ENCODE measurements at regions not wholly inside any gene's neighbourhood (a gene's known extent, or its start where the extent isn't known, plus 50 kb on each side); places are given as distances from the start of the nearest gene placed in this dataset.
A peak's percentile ranks its signal among the peaks of the same experiment; 100 is the strongest.
"Not testable (repeated sequence)": the region's sequence is repeated elsewhere in the genome, so short reads cannot be mapped to it uniquely, and the experiment has no call there.

DNA sequence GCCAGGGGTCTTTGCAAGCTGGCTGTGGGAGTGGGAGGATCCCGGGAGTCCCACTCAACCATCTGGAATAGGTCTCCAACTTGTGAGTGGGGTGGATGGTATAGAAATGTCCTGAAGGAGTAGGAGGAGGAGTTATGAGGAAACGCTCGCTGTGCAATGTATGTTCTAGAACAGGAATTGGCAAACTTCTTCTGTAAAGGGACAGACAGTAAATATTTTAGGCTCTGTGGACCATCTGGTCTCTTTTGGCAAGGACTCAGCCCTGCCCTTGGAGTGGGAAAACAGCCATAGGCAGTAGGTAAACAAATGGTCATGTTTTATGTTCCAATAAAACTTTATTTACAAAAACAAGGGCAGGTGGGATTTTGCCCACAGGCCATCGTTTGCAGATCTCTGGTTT, 149.2 kb downstream of the NPIPB5 start:
- peak; percentile 35 for DNase-seq

DNA sequence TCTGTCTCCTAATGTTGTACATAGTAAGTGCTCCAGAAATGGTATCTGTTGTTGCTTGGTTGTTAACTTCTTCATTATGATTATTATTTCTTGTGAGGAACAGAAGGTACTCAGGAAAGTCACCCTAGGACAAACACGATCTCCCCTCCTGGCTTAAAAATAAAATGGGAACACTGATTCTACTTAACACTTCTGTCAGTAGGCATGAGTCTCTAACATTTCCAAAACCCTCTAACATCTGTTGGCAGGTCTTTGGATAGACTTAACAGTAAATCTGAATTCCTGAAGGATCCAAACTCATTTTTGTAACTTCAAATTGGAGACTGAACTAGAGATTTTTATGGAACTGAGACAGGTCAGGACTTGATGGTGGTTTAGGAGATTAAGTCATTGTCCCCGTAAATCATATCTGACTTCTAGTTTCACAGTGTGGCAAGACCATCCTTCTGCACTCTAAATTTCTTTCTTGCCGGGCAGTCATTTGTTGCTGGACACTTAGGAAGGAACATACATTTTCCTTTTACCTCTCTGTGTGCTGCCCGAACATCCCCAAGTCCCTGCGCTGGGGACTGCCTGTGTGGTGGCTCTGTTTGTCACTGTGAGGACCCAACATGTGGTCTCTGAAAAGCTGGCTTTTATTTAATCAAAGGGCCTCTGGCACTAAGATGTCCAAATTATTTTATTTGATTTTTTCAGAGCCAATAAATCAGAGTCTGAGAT, 149.9 kb downstream of the NPIPB5 start:
- DNase-seq = no peak

DNA sequence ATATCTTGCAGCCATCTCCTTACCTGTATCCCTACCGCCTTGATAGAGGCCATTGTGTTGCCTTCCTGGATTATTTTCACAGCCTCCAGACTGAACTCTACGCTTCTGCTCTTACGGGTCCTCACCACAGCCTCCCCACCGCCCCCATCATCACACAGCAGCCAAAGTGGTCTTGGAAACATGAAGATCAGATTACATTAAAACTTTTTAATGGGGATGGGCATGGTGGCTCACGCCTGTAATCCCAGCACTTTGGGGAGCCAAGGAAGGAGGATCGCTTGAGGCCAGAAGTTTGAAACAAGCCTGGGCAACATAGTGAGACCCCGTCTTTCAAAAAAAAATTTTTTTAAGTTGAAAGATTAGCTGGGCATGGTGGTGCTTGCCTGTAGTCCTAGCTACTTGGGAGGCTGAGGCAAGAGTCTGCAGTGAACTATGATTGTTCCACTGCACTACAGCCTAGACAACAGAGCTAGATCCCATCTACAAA, 150.5 kb downstream of the NPIPB5 start:
- DNase-seq = no peak

DNA sequence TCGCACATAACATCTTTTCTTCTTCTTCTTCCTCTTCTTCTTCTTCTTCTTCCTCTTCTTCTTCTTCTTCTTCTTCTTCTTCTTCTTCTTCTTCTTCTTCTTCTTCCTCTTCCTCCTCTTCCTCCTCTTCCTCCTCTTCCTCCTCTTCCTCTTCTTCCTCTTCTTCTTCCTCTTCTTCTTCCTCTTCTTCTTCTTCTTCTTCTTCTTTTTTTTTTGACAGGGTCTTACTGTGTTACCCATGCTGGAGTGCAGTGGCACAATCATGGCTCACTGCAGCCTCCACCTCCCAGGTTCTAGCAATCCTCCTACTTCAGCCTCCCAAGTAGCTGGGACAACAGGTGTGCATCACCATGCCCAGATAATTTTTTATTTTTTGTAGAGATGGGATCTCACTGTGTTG, 151.0 kb upstream of the HS3ST2 start:
- not testable (repeated sequence) for DNase-seq

GRCh38 chr16:22663389-22664064, 150.4 kb upstream of the HS3ST2 start:
- no peak for DNase-seq

DNA sequence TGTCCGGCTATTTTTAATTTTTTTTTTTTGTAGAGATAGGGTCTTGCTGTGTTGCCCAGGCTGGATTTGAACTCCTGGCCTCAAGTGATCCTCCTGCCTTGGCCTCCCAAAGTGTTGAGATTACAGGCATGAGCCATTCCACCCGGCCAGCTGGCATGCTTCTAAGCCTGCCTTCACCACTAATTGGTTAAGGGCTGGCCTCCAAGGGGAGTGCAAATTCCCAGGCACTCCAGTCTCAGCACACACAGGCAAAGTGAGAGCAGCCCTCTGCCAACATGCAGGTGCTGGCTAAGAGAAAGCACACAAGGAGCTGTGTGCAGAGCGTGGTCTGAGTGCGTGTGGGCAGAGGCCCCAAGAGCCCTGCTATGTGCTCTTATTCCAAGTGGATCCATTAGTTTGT, 149.8 kb upstream of the HS3ST2 start:
- DNase-seq = no peak

- no peak for DNase-seq
Observed at GRCh38 chr16:22664561-22664997, 149.4 kb upstream of the HS3ST2 start.

DNA sequence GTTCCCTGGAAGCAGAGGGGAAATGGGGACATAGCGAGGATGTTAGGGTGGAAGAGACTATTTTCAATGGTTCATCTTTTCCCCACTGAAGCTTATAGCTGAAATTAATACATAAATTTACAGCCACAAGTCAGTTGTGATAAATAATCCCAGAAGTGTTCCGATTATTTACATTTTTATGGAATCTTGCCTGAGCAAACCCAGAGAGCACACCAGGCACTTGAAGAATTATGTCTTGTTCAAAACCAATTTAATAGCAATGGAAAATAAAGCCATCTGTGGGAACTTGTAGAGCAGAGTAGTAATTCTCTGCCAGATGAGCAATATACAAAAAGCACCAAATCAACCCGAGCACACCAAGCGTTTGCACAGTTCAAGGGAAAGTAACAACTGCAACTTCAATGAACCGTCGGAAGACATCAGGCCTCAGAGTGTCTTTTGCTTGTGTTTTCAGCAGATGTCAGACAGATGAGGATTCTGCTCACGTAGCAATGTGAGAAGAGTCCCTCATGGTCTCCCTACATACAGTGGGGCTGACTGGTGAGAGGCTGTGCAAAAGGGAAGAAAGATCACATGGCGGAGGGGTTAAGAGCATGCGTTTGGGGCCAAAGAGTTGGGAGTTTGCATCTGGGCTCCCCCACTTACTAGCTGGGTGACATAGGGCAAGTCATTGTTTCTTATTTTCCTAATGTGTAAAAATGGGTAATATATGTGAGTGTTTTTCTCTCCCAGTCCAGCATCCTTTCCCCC, 148.7 kb upstream of the HS3ST2 start:
- DNase-seq = no peak

DNA sequence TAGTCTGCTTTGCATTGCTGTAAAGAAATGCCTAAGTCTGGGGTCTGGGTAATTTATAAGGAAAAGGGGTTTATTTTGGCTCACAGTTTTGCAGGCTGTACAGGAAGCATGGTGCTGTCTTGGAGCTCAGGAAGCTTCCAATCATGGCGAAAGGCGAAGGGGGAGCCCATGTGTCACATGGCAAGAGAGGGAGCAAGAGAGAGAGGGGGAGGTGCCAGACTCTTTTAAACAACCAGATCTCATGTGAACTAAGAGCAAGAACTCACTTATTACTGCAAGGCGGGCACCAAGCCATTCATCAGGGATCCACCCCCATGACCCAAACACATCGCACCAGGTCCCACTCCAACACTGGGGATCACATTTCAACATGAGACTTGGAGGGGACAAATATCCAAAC, 148.2 kb upstream of the HS3ST2 start:
- no peak for DNase-seq

DNA sequence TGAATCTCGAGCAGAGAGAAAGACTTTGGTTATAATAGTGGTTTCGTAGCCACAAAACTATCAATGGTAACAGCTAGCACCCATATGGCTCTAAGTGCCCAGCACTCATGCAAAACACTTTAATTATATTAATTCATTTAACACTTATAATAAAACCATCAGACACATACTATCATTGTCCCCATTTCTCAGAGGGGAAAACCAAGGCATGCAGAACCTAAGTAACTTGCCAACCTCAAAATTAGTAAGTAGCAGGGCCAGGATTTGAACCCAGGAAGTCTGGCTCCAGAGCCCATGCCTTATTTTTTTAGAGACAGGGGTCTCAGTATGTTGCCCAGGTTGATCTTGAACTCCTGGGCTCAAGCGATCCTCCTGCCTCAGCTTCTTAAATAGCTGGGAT, 145.6 kb upstream of the HS3ST2 start:
- DNase-seq = no peak

DNA sequence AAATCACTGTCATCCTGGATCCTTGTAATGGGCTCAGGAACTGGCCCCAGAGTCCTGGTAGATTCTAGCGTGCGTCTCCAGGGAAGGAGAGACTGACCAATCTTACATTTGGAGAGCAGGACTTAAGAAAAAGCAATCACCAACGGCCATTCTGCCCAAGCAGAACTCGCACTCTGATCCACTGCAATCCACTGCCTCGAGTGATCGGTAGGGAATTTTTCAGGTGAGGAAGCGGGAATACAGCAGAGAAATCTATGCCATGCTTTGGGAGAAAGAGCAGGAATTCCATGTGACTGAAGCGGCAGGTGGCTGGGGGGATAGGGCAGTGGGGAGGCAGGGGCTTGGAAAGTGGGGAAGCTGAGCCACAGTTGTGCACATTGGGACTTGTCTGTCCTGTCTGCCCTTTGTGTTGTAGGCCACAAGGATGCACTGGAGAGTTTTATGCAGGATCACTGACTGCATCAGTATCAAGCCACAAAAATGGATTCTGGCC, 143.9 kb upstream of the HS3ST2 start:
- no peak for DNase-seq

DNA sequence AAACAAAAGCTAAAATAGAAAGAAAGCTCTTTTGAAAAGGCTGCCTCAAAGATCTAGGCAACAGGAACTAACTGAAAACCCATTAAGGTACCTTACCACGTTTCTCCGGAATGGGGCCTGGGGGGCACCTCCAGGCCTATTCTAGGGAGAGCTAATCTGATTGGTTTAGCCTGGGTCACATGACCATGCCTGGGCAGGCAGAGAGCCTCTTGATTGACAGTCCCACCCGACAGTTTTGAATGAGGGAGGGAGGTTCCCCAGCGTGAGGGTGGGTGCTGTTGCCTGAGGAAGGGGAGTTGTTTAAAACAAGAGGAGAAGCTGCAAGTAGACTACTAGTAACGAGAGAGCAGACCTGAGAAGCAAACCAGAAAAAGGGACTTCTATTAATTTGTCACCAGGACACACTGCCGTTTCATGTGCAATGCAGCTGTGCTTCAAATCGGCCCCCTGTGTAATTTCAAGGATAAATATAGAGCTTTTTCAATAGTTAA, 143.4 kb upstream of the HS3ST2 start:
- DNase-seq = no peak

DNA sequence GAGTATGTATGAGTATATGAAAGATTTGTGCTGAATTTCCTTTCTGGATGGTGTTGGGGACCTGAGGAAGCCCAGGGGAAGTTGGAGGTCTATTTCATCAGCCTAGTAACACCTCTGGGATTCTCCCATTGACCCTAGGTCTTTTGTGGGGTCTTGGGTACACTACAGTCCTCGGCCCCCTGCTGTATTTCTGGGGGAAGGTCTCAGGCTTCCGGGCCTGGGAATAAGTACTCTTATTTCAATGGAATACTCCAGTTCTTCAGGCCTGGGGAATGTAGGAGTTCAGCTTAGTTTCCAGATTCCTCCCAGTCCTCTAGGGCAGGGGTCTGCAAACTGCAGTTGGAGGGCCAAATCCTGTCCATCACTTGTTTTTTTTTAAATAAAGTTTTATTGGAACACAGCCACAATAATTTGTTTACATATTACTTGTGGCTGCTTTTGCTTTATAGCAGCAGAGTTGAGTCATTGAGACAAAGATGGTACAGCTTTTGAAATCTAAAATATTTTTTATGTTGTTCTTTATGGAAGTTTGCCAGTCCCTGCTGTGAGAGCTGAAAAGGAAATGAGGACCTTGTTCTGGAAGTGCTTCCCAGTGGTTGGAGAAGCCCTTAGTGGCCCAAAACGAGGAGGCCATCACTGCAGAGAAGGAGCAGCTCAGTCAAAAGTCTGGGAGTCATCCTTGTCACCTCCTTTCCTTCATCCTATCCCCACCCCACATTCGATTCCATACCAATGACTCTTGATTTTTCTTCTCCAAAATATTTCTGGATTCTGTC, 142.5 kb upstream of the HS3ST2 start:
- no peak for DNase-seq

- no peak for DNase-seq
Observed at GRCh38 chr16:22672830-22673210, 141.1 kb upstream of the HS3ST2 start.

GRCh38 chr16:22673421-22673831, 140.5 kb upstream of the HS3ST2 start:
- no peak for DNase-seq

- DNase-seq = no peak
Observed at GRCh38 chr16:22674832-22675191, 139.2 kb upstream of the HS3ST2 start.

DNA sequence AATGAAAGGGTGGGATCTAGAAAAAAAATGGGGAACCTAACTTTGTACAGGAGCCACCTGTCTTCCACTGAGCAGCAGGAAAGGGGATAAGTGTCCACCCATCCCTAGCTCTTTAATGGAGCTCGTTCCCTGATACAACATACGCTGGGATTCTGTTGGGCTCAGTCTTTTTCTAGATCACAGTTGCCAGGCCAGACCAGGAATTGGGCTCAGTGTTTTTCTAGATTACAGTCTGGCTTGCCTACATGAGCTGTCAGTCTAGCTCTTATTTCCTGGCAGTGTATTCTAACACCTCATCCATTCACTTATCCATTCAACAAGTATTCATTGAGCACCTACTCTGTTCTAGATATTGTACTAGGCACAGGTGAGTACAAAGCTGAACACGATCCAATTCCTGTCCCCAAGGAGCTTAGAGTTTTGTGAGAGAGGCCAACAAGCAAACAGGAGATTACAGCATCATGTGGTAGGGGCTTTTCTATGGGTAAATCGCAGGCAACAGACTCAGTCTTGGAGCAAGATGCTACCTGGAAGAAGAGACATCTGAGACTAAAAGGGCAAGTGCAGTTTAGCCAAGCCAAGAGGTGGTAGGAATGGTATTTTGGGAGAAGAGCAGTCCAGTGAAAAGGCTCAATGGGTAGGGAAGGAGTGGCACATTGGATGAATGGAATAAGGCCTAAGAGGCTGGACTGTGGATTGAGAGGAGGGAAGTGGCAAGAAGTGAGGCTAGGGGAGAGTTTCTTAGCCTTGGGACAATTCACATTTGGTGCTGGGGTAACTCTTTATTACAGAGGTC, 138.0 kb upstream of the HS3ST2 start:
- no peak for DNase-seq

- DNase-seq = no peak
Observed at GRCh38 chr16:22677024-22677830, 136.7 kb upstream of the HS3ST2 start.

DNA sequence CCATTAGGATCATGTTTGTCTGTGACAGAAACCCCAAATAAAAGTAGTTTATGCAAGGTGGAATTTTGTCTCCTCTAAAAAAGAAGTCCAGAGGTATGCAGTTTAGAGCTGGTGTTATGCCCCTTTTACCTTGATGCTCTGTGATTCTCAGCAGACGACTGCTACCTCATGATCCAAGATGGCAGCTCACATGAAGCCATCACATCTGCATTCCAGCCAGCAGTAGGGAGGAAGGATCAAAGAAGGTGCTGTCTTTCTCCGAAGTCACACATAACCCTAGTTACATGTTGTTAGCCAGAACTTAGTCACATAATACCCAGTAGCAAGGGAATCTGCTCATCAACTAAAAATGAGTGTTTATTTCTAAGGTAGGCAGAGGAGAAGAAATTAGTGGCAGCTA, 135.7 kb upstream of the HS3ST2 start:
- no peak for DNase-seq

DNA sequence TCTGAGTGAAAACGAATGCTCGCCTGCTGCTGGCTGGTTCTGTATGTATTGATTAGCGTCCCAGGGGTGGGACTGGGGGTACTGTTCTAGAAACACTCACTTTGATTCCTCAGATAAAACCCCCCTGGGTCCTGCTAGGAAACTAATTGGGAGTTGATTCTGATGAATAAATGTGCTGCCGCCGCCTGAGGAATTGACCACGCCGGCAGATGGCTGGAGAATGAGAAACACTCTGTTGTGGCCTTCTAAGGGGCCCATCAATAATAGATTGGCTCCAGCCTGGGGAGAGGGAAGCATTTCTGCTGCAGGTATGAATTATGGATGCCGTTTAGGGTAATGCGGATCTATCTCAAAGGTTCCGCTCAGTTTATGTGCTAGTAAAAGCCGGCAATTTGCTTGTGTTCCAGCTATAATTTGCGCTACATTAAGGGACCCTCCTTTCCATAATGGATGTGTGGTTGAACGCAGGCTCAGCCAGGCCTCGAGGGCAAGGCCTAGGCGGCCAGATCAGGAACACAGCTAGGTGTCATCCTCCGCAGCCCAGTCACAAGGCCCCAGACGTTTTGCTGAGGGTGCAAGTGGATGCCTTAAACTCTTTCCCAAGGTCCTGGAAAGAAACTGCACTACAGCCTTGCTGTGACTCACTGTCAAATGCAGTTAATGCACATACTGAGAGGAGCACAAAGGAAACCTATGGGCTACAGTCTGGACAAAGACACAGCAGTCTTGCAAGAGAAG, 132.2 kb upstream of the HS3ST2 start:
- DNase-seq = no peak
